GM23248 (cell line): ENCODE measurements at regions not wholly inside any gene's neighbourhood (a gene's known extent, or its start where the extent isn't known, plus 50 kb on each side); places are given as distances from the start of the nearest gene placed in this dataset.

ENCODE experiments used
- DNase-seq: peaks from one replicate; pipeline ENCODE4 v3.0.0-alpha.2; 2015
- H2AFZ ChIP-seq: fragments of 200-600 bp; sonication (generic); 2 replicates; pipeline ENCODE4 v1.6.1; 2016; ENCODE audit warnings: antibody characterized with exemption
- H3F3A ChIP-seq: fragments of 200-600 bp; sonication (generic); 2 replicates; pipeline ENCODE4 v1.6.1; 2016; ENCODE audit warnings: mild to moderate bottlenecking, antibody characterized with exemption, mixed run types; ENCODE audit not compliant: insufficient read depth
- H3K27ac ChIP-seq: fragments of 200-600 bp; sonication (generic); 2 replicates; pipeline ENCODE4 v1.5.1; 2016; ENCODE audit warnings: mild to moderate bottlenecking
- H3K27me3 ChIP-seq: fragments of 200-600 bp; sonication (generic); replicated peaks from 2 replicates; pipeline ENCODE4 v1.6.1; 2016; ENCODE audit warnings: mild to moderate bottlenecking; ENCODE audit not compliant: insufficient read depth
- H3K36me3 ChIP-seq: fragments of 200-600 bp; sonication (generic); 2 replicates; pipeline ENCODE4 v1.6.1; 2016; ENCODE audit warnings: low read depth, mild to moderate bottlenecking
- H3K4me1 ChIP-seq: fragments of 200-600 bp; sonication (generic); 2 replicates; pipeline ENCODE4 v1.6.1; 2016; ENCODE audit warnings: mild to moderate bottlenecking; ENCODE audit not compliant: insufficient read depth
- H3K4me2 ChIP-seq: fragments of 200-600 bp; sonication (generic); one replicate; pipeline ENCODE4 v1.6.1; 2016; ENCODE audit warnings: mild to moderate bottlenecking; ENCODE audit not compliant: unreplicated experiment
- H3K4me3 ChIP-seq: fragments of 200-600 bp; sonication (generic); 2 replicates; pipeline ENCODE4 v1.5.1; 2016; ENCODE audit warnings: mild to moderate bottlenecking
- H3K79me2 ChIP-seq: fragments of 200-600 bp; sonication (generic); 2 replicates; pipeline ENCODE4 v1.6.1; 2016; ENCODE audit warnings: mild to moderate bottlenecking; ENCODE audit not compliant: insufficient read depth
- H3K9ac ChIP-seq: fragments of 200-600 bp; sonication (generic); 2 replicates; pipeline ENCODE4 v1.6.1; 2016; ENCODE audit warnings: mild to moderate bottlenecking
- H3K9me2 ChIP-seq: fragments of 200-600 bp; sonication (generic); 2 replicates; pipeline ENCODE4 v1.6.1; 2016; ENCODE audit warnings: mixed run types, mild to moderate bottlenecking, moderate library complexity; ENCODE audit not compliant: insufficient read depth
- H3K9me3 ChIP-seq: fragments of 200-600 bp; sonication (generic); one replicate; pipeline ENCODE4 v1.6.1; 2017; ENCODE audit warnings: low read depth
- H4K20me1 ChIP-seq: fragments of 200-600 bp; sonication (generic); 2 replicates; pipeline ENCODE4 v1.6.0; 2016; ENCODE audit not compliant: insufficient read depth
- EZH2 ChIP-seq: fragments of 200-600 bp; sonication (generic); IDR thresholded peaks from 2 replicates; pipeline ENCODE4 v1.6.1; 2018; ENCODE audit warnings: antibody characterized with exemption, mild to moderate bottlenecking; ENCODE audit not compliant: insufficient read depth, poor library complexity, severe bottlenecking
- EZH2phosphoT487 ChIP-seq: fragments of 200-600 bp; sonication (generic); IDR thresholded peaks from 2 replicates; pipeline ENCODE4 v1.6.1; 2018; ENCODE audit warnings: antibody characterized with exemption, moderate library complexity, mild to moderate bottlenecking, low read depth; ENCODE audit not compliant: insufficient read depth
- WGBS, 2 experiments: methylation state at CpG; one replicate each; pipeline ENCODE4 v1.1.6; 2015 to 2017; ENCODE audit warnings: low lambda C conversion rate in 2 of 2, low coverage in 1 of 2; ENCODE audit errors: missing lambda C conversion rate in 2 of 2; 5-methylcytosine and 5-hydroxymethylcytosine counted together
- in situ Hi-C: fragments of 300-500 bp; cut with MboI; formaldehyde crosslinking; loops from 2 replicates; pipeline ENCODE4 v1.15.0; 2020

DNA sequence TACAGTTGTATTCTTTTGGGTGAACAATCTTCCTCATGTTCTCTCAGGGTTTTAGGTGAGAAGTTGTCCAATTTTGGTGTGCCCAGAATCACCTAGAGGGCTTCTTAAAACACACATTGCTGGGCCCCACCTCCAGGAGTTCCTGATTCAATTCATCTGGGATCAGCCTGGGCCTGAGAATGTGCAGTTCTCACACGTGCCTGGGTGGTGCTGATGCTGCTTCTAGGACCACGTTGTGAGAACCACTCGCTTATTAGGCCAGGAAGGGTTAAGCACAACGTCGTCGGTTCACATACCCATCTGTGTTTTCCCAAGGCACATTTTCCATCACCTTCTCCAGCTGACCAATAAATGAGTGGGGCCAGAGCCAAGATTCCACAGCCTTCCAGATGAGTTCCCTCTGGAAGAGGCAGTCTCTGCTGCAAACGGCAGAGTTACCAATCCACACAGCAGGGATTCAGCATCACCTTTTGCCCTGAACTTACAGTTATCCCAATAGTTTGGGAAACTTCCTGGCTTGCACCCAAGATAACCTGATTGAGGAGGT is 277.7 kb upstream of the HNRNPA3 start:
- WGBS, 2 experiments, result 3 to 10% methylated on average over 7 of the region's 7 CpGs

DNA sequence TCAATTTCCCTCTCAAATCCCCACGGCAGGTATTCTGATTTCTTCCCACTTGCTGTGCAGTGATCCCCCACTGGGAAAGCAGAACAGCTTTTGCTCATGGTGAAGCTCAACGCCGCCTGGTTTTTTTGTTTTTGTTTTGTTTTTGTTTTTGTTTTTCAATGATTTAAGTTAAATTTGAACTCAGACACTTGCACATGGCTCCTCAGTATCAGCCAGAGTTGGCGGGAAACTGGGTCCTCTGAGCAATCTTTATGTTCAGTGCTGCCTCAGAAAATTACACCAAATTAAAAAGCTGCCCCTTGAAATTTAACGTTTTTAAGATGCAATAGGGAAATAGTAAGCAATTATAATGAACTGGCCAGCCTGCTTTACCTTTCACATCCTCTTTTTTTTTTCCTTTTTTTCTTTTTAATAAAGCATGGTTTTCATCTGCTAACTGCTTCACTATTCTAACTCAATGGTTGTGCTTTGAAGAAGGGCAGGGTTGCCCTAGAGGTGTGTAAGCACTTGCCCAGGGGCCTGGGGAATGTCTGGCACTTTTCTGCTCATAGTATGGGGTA is 277.0 kb upstream of the HNRNPA3 start:
- no peaks in the 10 kb centered on the region for H3K9me2 ChIP-seq
- no peaks in the 10 kb centered on the region for H4K20me1 ChIP-seq
- no peak for DNase-seq
- no peak overlapping the region for H3K4me2 ChIP-seq
- H3K9me3 ChIP-seq, result no peaks in the 10 kb centered on the region
- no peaks in the 10 kb centered on the region for H3K36me3 ChIP-seq
- no peak overlapping the region for H3K4me3 ChIP-seq
- 44 to 48% methylated on average over 5 of the region's 5 CpGs for WGBS, 2 experiments
- no peaks in the 10 kb centered on the region for H3F3A ChIP-seq
- no peak overlapping the region for H3K27ac ChIP-seq
- TF ChIP-seq EZH2phosphoT487, result no peak
- no peak overlapping the region for H2AFZ ChIP-seq
- H3K4me1 ChIP-seq, result no peaks in the 10 kb centered on the region
- in situ Hi-C loops, result no loop called here
- no peak overlapping the region for H3K9ac ChIP-seq
- no peaks in the 10 kb centered on the region for H3K79me2 ChIP-seq
- peaks cover 25% of the 10 kb centered on the region; the same call in 1 of the 2 replicates for H3K27me3 ChIP-seq

More for the DNA sequence above, 277.7 kb upstream of the HNRNPA3 start:
- Histone ChIP-seq H3K9ac (no peak overlapping the region), H4K20me1 (no peaks in the 10 kb centered on the region), H3K4me1 (no peaks in the 10 kb centered on the region), H3K79me2 (no peaks in the 10 kb centered on the region), H3K9me3 (no peaks in the 10 kb centered on the region), H3K27me3 (peaks cover 21% of the 10 kb centered on the region; the same call in 1 of the 2 replicates), H2AFZ (no peak overlapping the region), H3F3A (no peaks in the 10 kb centered on the region), H3K9me2 (no peaks in the 10 kb centered on the region), H3K4me3 (no peak overlapping the region), H3K36me3 (no peaks in the 10 kb centered on the region), H3K4me2 (no peak overlapping the region), H3K27ac (no peak overlapping the region)
- TF ChIP-seq EZH2 (no peak), EZH2phosphoT487 (no peak)
- in situ Hi-C loops, result no loop called here
- DNase-seq, result peak; percentile 9

DNA sequence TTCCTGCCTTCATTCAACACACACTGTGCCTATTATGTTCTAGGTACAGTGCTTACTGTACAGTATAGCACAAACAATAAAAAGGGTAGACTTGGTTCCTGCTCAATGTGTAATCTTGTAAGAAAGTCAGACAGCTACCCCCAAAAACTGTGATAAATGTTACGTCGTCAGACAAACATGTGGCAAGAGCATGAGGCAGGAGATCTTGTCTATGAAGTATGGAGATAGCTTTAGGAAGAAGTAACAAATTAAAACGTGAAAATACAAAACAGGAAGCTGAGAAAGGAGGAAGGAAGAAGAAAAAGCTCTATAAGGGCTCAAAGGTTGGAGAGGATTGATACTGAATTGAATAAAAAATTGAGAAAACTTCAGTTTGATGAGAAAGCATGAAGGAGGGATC is 276.2 kb upstream of the HNRNPA3 start:
- Histone ChIP-seq H3K36me3 (no peaks in the 10 kb centered on the region), H3K27ac (no peak overlapping the region), H3K79me2 (no peaks in the 10 kb centered on the region), H3K4me2 (no peak overlapping the region), H3K9me3 (no peaks in the 10 kb centered on the region), H4K20me1 (no peaks in the 10 kb centered on the region), H3K4me3 (no peak overlapping the region), H3K4me1 (no peaks in the 10 kb centered on the region), H3K9ac (no peak overlapping the region), H3F3A (no peaks in the 10 kb centered on the region), H3K9me2 (no peaks in the 10 kb centered on the region), H3K27me3 (peaks cover 25% of the 10 kb centered on the region; the same call in 1 of the 2 replicates), H2AFZ (no peak overlapping the region)
- no peak for DNase-seq
- WGBS, 2 experiments, result 40 to 54% methylated on average over 3 of the region's 3 CpGs
- in situ Hi-C loops, result no loop called here
- no peak for TF ChIP-seq EZH2
- TF ChIP-seq EZH2phosphoT487, result no peak

DNA sequence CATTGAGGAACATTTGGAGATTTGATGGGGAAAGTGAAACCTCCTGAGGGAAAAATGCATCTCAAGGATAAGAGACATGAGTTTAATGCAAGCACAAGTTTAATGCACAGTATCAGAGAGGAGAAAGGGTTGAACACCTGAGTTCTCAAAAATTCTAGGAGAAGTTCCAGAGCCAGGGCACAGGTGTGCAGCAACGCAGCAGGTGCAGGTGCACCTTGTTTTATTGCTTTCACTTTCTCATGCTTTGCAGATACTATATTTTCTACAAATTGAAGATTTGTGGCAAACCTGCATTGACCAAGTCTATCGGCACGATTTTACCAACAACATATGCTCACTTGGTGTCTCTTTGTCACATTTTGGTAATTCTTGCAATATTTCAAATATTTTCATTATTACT is 267.6 kb upstream of the HNRNPA3 start:
- 44 to 51% methylated on average over 3 of the region's 3 CpGs for WGBS, 2 experiments
- H3F3A ChIP-seq, result no peaks in the 10 kb centered on the region
- no peak for DNase-seq
- no peak overlapping the region for H3K27ac ChIP-seq
- 0 out of 2 replicates have a peak, but pooled peaks cover 3% of the 10 kb centered on the region for H3K27me3 ChIP-seq
- TF ChIP-seq EZH2, result no peak
- no peak for TF ChIP-seq EZH2phosphoT487
- no peak overlapping the region for H2AFZ ChIP-seq
- H3K4me1 ChIP-seq, result no peaks in the 10 kb centered on the region
- no peak overlapping the region for H3K9ac ChIP-seq
- H3K4me3 ChIP-seq, result no peak overlapping the region
- no peaks in the 10 kb centered on the region for H3K36me3 ChIP-seq
- in situ Hi-C loops, result no loop called here
- no peak overlapping the region for H3K4me2 ChIP-seq
- no peaks in the 10 kb centered on the region for H3K79me2 ChIP-seq
- H4K20me1 ChIP-seq, result no peaks in the 10 kb centered on the region
- H3K9me2 ChIP-seq, result no peaks in the 10 kb centered on the region
- H3K9me3 ChIP-seq, result no peaks in the 10 kb centered on the region
